ENCODE measurements at regions not wholly inside any gene's neighbourhood (a gene's known extent, or its start where the extent isn't known, plus 50 kb on each side); places are given as distances from the start of the nearest gene placed in this dataset.

DNA sequence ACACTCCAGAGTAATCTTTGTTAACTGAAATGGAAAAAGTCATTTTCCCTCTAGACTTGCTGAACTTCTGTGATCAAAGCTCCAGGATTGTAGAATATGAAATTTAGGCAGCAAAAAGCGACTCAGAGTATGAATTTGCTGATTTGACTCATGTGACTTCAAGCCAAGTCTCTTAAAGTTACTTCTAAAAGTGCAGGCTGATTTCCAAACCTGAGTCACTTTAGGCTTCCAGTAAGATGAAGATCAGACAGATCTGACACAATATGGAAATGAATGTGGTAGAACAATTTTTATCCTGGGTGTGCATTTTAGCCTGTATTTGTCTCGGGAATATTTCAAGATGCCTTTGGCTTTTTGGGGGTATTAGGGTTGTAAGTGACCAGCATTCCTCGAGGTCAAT, 151.0 kb upstream of the TMTC4 start:
- DNase-seq (ENCODE audit: extremely low spot score in 2 of 2) = no peak
- Histone ChIP-seq H3K27ac (no peak overlapping the region), H3K9me3 (no peaks in the 10 kb centered on the region), H3K27me3 (no peaks in the 10 kb centered on the region), H3K36me3 (no peaks in the 10 kb centered on the region), H3K4me3 (no peak overlapping the region), H3K4me1 (no peaks in the 10 kb centered on the region)
- intact Hi-C loops (cut with DNase I) = no loop called here
- TF ChIP-seq POLR2A (IDR thresholded peaks at IDR 0.05) (no peak), POLR2AphosphoS5 (IDR thresholded peaks at IDR 0.05; ENCODE audit: insufficient read depth in 1 of 2, low read depth in 1 of 2) (no peak)
- TF ChIP-seq, protein P1, sequence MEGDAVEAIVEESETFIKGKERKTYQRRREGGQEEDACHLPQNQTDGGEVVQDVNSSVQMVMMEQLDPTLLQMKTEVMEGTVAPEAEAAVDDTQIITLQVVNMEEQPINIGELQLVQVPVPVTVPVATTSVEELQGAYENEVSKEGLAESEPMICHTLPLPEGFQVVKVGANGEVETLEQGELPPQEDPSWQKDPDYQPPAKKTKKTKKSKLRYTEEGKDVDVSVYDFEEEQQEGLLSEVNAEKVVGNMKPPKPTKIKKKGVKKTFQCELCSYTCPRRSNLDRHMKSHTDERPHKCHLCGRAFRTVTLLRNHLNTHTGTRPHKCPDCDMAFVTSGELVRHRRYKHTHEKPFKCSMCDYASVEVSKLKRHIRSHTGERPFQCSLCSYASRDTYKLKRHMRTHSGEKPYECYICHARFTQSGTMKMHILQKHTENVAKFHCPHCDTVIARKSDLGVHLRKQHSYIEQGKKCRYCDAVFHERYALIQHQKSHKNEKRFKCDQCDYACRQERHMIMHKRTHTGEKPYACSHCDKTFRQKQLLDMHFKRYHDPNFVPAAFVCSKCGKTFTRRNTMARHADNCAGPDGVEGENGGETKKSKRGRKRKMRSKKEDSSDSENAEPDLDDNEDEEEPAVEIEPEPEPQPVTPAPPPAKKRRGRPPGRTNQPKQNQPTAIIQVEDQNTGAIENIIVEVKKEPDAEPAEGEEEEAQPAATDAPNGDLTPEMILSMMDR (IDR thresholded peaks at IDR 0.05) = no peak

DNA sequence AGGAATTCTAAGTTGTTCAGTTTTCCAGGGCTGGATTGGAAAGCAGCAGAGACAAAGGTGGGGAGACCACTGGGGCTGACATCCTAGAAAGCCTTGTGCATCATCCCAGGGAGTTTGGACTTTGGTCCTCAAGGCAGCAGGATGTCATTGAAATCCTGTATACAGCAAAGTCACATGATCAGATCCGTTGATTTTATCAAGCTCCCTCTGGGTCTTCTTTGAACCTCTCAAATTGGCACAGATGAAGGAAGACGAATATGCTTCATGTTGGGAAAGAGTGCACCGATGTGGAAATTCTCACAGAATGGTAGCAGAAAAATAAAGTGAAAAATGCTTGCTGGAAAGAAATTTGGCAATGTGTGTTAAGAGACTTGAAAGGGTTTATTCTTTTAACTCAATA, 149.8 kb upstream of the TMTC4 start:
- DNase-seq (ENCODE audit: extremely low spot score in 2 of 2) = no peak
- H3K4me1 ChIP-seq = no peaks in the 10 kb centered on the region
- H3K4me3 ChIP-seq = no peak overlapping the region
- TF ChIP-seq POLR2AphosphoS5 (IDR thresholded peaks at IDR 0.05; ENCODE audit: insufficient read depth in 1 of 2, low read depth in 1 of 2) = no peak
- TF ChIP-seq POLR2A (IDR thresholded peaks at IDR 0.05) = no peak
- TF ChIP-seq, protein P1 (IDR thresholded peaks at IDR 0.05) = no peak
- H3K27ac ChIP-seq = no peak overlapping the region
- no peaks in the 10 kb centered on the region for H3K9me3 ChIP-seq
- H3K27me3 ChIP-seq = no peaks in the 10 kb centered on the region
- H3K36me3 ChIP-seq = no peaks in the 10 kb centered on the region
- intact Hi-C loops (cut with DNase I) = no loop called here

DNA sequence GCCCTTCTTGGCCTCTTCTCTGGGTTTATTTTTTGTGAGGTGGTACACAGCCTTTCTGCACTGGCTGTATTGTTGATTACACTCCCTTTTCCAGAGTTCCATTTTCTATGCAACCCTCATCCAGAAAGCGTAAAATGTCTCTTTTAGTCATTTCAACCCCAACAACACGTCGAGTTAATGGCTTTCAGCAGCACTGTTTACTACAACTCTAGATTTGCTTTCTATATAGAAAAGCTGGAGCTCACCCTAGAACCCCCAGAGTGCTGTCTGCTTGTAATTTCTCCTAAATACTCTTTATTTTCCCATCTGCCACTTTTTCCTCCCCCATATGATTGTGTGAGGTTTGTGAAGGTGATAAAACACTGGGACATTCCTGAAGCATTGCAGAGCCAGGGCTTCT, 148.9 kb upstream of the TMTC4 start:
- intact Hi-C loops (cut with DNase I) = no loop called here

DNA sequence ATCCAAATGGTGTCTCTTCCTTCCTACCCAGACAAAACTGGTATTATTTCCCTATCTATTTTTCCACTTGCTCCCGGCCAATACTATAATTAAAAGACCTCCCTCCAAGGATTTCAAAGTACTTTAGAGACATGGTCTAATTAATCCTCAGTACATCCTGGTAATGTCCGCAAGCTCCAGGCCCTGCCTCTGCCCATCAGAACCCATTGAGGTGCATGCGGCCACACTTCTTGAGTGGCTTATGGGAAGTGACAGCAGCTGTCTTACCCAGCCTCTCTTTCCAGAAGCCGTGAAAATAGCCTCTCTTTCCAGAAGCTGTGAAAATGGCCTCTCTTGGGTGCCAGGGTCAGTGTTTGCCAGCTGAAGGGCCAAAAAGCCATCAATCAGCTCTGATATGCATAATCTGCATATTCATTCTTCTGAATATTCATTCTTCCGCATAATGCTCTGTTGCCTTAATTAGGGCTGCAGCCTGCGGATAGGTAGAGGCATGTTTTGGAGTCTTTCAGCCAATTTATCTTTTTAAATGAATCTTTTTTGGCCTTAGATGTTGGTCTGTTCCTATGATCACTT, 148.4 kb upstream of the TMTC4 start:
- no peak for DNase-seq (ENCODE audit: extremely low spot score in 2 of 2)
- intact Hi-C loops (cut with DNase I) = no loop called here
- TF ChIP-seq, protein P1 (IDR thresholded peaks at IDR 0.05) = no peak
- TF ChIP-seq POLR2AphosphoS5 (IDR thresholded peaks at IDR 0.05; ENCODE audit: insufficient read depth in 1 of 2, low read depth in 1 of 2) (no peak), POLR2A (IDR thresholded peaks at IDR 0.05) (no peak)
- no peak overlapping the region for H3K27ac ChIP-seq
- H3K4me3 ChIP-seq = no peak overlapping the region
- no peaks in the 10 kb centered on the region for H3K36me3 ChIP-seq
- no peaks in the 10 kb centered on the region for H3K4me1 ChIP-seq
- H3K27me3 ChIP-seq = no peaks in the 10 kb centered on the region
- no peaks in the 10 kb centered on the region for H3K9me3 ChIP-seq

More for the DNA sequence above, 148.9 kb upstream of the TMTC4 start:
- no peaks in the 10 kb centered on the region for H3K36me3 ChIP-seq
- no peak for DNase-seq (ENCODE audit: extremely low spot score in 2 of 2)
- H3K4me3 ChIP-seq = no peak overlapping the region
- TF ChIP-seq POLR2AphosphoS5 (IDR thresholded peaks at IDR 0.05; ENCODE audit: insufficient read depth in 1 of 2, low read depth in 1 of 2) (no peak), POLR2A (IDR thresholded peaks at IDR 0.05) (no peak)
- TF ChIP-seq, protein P1 (IDR thresholded peaks at IDR 0.05) = no peak
- H3K27ac ChIP-seq = no peak overlapping the region
- no peaks in the 10 kb centered on the region for H3K9me3 ChIP-seq
- no peaks in the 10 kb centered on the region for H3K27me3 ChIP-seq
- no peaks in the 10 kb centered on the region for H3K4me1 ChIP-seq

DNA sequence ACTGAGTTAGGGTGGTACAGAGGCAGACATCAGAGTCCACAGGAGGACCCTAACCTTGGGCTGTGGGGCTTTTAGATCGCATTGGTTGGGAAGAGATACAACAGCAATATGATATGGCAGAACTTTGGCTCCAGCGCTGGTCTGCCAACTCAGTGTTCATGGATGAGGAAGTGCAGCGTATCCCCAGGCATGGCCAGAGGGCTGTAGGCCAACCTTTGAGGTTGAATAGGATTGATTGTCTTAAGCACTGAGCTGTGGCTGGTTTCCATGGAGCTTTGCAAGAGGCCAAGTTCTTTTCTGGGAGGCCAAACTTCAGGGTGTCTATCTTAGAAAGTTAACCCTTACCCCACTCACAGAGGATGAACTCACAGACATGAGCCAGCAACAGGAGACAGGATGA, 144.1 kb upstream of the TMTC4 start:
- H3K27me3 ChIP-seq = no peaks in the 10 kb centered on the region
- intact Hi-C loops (cut with DNase I) = no loop called here
- DNase-seq (ENCODE audit: extremely low spot score in 2 of 2) = no peak
- no peak overlapping the region for H3K27ac ChIP-seq
- no peak overlapping the region for H3K4me3 ChIP-seq
- no peaks in the 10 kb centered on the region for H3K36me3 ChIP-seq
- H3K9me3 ChIP-seq = no peaks in the 10 kb centered on the region
- TF ChIP-seq POLR2A (IDR thresholded peaks at IDR 0.05) (no peak), POLR2AphosphoS5 (IDR thresholded peaks at IDR 0.05; ENCODE audit: insufficient read depth in 1 of 2, low read depth in 1 of 2) (no peak)
- TF ChIP-seq, protein P1 (IDR thresholded peaks at IDR 0.05) = no peak
- H3K4me1 ChIP-seq = no peaks in the 10 kb centered on the region

Measured in vagina (tissue), 2 donors.